ENCODE measurements at regions not wholly inside any gene's neighbourhood (a gene's known extent, or its start where the extent isn't known, plus 50 kb on each side); places are given as distances from the start of the nearest gene placed in this dataset.

DNA sequence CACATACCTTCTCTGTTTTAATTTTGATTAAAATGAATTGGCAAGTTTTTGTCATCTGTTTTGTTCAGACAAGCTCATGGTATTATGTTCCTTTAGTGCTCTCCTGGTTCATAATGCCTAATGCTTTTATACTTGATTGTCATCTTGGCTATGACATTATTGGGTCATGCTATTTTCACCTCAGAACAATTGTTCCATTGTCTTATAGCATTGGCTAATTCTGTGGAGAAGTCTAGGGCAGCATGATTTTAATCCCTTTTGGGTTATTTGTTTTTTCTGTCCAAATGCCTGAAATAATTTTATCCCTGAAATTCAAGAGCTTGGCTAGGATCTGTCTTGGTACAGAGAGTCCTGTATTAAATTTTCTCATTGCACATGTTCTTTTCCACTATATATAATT, 83.8 kb upstream of the CCDC85A start:
- Histone ChIP-seq H3K36me3 (replicated peaks in 1 of 2; ENCODE audit: insufficient read depth in 1 of 2, low read depth in 2 of 2) (no peaks in the 10 kb centered on the region), H3K27ac (no peak overlapping the region), H3K4me1 (peaks cover 6% of the 10 kb centered on the region), H3K4me3 (no peak overlapping the region), H3K27me3 (no peaks in the 10 kb centered on the region), H3K9me3 (no peaks in the 10 kb centered on the region)
- no peak for TF ChIP-seq POLR2A (IDR thresholded peaks at IDR 0.05)
- TF ChIP-seq, protein P1, sequence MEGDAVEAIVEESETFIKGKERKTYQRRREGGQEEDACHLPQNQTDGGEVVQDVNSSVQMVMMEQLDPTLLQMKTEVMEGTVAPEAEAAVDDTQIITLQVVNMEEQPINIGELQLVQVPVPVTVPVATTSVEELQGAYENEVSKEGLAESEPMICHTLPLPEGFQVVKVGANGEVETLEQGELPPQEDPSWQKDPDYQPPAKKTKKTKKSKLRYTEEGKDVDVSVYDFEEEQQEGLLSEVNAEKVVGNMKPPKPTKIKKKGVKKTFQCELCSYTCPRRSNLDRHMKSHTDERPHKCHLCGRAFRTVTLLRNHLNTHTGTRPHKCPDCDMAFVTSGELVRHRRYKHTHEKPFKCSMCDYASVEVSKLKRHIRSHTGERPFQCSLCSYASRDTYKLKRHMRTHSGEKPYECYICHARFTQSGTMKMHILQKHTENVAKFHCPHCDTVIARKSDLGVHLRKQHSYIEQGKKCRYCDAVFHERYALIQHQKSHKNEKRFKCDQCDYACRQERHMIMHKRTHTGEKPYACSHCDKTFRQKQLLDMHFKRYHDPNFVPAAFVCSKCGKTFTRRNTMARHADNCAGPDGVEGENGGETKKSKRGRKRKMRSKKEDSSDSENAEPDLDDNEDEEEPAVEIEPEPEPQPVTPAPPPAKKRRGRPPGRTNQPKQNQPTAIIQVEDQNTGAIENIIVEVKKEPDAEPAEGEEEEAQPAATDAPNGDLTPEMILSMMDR (IDR thresholded peaks at IDR 0.05): no peak
- ATAC-seq (no peak), DNase-seq (no peak)
- intact Hi-C loops (cut with DNase I): no loop called here

DNA sequence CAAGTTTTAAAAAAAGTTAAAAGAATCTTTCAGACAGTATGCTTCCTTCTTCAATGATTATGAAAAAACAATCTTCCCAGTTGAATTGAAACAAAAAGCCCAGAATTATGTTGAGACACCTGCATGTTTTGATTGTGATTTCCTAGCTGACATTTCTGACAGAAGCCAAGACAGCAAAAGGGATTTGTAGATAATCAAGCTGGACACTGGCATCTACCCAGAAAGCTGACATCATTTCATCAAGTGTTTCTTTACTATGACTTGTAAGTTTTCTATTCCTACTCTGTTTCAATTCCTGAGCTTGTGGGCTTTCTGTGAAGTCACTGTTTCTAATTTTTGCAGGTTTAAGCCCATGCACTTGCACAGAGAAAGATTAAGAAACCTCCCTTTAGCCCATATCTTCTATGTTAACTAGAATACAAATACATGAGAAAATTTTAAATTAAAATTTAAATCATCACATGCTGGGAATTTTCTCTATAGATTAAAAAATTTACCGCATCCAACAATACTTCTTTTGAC, 82.9 kb upstream of the CCDC85A start:
- no peak for TF ChIP-seq POLR2A (IDR thresholded peaks at IDR 0.05)
- TF ChIP-seq, protein P1 (IDR thresholded peaks at IDR 0.05): no peak
- WGBS, 2 donors: 96 to 97% methylated on average over 1 of the region's 1 CpG
- no peak for ATAC-seq
- DNase-seq: no peak
- H3K27me3 ChIP-seq: no peaks in the 10 kb centered on the region
- no peak overlapping the region for H3K27ac ChIP-seq
- H3K9me3 ChIP-seq: no peaks in the 10 kb centered on the region
- H3K4me3 ChIP-seq: no peak overlapping the region
- intact Hi-C loops (cut with DNase I): no loop called here
- H3K36me3 ChIP-seq (replicated peaks in 1 of 2; ENCODE audit: insufficient read depth in 1 of 2, low read depth in 2 of 2): no peaks in the 10 kb centered on the region
- H3K4me1 ChIP-seq: peaks cover 6% of the 10 kb centered on the region

DNA sequence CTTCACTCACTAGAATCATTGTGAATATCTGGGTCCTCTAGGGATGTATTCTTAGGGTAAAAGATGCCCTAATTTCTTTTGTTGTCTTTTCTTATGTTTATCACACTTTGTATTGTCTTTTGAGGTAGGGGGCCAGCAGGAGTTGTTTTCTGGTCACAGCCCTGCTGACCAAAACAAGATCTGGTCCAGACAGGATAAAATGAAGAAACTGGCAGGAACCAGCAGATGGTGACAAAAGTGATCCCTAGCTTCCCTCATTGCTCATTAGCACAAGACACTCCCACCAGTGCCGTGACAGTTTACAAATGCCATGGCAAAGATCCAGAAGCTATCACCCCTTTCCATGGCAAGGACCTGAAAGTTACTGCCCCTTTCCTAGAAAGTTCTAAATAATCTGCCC, 81.7 kb upstream of the CCDC85A start:
- Histone ChIP-seq H3K27me3 (no peaks in the 10 kb centered on the region), H3K4me3 (no peak overlapping the region), H3K4me1 (peaks cover 6% of the 10 kb centered on the region), H3K36me3 (replicated peaks in 1 of 2; ENCODE audit: insufficient read depth in 1 of 2, low read depth in 2 of 2) (no peaks in the 10 kb centered on the region), H3K9me3 (no peaks in the 10 kb centered on the region), H3K27ac (no peak overlapping the region)
- ATAC-seq (no peak), DNase-seq (no peak)
- 0 to 24% methylated on average over 1 of the region's 1 CpG for WGBS, 2 donors
- intact Hi-C loops (cut with DNase I): no loop called here
- TF ChIP-seq POLR2A (IDR thresholded peaks at IDR 0.05): no peak
- TF ChIP-seq, protein P1 (IDR thresholded peaks at IDR 0.05): no peak

DNA sequence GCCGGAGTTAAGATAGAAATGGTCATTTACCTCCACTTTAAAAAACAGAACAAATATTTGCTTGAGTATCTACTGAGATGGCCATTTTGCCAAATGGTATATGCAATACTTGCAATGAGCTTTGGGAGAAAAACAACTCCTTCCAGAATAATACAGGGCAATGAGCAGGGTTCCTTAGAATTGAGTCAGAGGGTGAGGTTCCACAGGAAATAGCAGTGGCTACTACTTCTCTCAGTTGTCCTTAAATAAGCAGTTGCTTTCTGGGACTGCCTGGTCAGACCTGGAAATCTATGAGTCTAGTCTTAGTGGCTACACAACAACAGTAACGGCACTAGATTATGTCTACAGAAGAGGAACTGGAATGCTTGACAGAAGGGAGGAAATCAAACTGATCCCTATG, 80.9 kb upstream of the CCDC85A start:
- Histone ChIP-seq H3K27me3 (no peaks in the 10 kb centered on the region), H3K36me3 (replicated peaks in 1 of 2; ENCODE audit: insufficient read depth in 1 of 2, low read depth in 2 of 2) (no peaks in the 10 kb centered on the region), H3K9me3 (no peaks in the 10 kb centered on the region), H3K4me1 (peaks cover 6% of the 10 kb centered on the region), H3K4me3 (no peak overlapping the region), H3K27ac (no peak overlapping the region)
- DNase-seq: no peak
- intact Hi-C loops (cut with DNase I): no loop called here
- no peak for ATAC-seq
- WGBS, 2 donors: 85 to 89% methylated on average over 2 of the region's 2 CpGs
- TF ChIP-seq, protein P1 (IDR thresholded peaks at IDR 0.05): no peak
- TF ChIP-seq POLR2A (IDR thresholded peaks at IDR 0.05): no peak

DNA sequence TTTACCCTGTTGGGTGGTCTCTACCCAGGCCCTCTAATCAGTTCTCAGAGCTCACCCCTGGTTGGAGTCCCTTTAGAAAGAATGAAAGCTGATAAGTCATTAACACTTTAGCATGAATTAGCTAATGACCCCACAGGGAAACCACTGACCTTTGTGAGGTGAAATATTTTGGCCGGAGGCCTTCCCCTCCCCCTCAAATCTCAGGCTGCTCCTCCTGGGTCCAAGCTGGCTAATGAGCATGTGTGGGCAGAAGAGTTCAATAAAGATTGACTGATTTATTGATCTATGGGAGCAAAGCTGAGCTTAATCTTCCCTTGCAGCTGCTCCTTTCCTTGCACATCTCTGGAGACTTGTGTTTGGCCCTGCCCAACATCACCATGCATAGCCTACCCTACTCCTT, 78.8 kb upstream of the CCDC85A start:
- Histone ChIP-seq H3K36me3 (replicated peaks in 1 of 2; ENCODE audit: insufficient read depth in 1 of 2, low read depth in 2 of 2) (no peaks in the 10 kb centered on the region), H3K4me1 (peaks cover 6% of the 10 kb centered on the region), H3K27me3 (no peaks in the 10 kb centered on the region), H3K27ac (no peak overlapping the region), H3K9me3 (no peaks in the 10 kb centered on the region), H3K4me3 (no peak overlapping the region)
- intact Hi-C loops (cut with DNase I): no loop called here
- ATAC-seq (no peak), DNase-seq (no peak)
- no peak for TF ChIP-seq POLR2A (IDR thresholded peaks at IDR 0.05)
- TF ChIP-seq, protein P1 (IDR thresholded peaks at IDR 0.05): no peak
- 100% methylated on average over 1 of the region's 1 CpG for WGBS, 2 donors
